ENCODE measurements at regions not wholly inside any gene's neighbourhood (a gene's known extent, or its start where the extent isn't known, plus 50 kb on each side); places are given as distances from the start of the nearest gene placed in this dataset.

DNA sequence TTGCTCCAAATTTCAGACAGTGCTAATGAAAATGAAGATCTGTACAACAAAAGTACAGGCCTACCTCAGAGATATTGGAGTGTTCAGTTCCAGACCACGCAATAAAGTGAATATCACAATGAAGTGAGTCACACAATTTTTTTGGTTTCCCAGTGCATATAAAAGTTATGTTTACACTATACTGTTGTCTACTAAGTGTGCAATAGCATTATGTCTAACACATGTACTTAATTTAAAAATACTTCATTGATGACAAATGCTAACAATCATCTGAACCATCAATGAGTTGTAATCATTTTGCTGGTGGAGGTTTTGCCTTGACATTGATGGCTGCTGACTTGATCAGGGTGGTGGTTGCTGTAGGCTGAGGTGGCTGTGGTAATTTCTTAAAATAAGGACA, 60.6 kb upstream of the E2F8 start:
- H4K8ac ChIP-seq (ENCODE audit: low read depth in 2 of 2, low read length in 2 of 2) = no peak overlapping the region
- DNase-seq = no peak
- H3K18ac ChIP-seq (ENCODE audit: low read depth, low read length) = no peak overlapping the region
- H4K91ac ChIP-seq (ENCODE audit: insufficient read depth, low read depth, low read length) = no peak overlapping the region
- H2AK9ac ChIP-seq (replicated peaks; ENCODE audit: low read depth, low read length, poor library complexity) = no peak overlapping the region
- H4K20me1 ChIP-seq (ENCODE audit: insufficient read depth, low read length) = no peaks in the 10 kb centered on the region
- H4K5ac ChIP-seq (ENCODE audit: low read depth, low read length) = no peak overlapping the region
- no peak overlapping the region for H2AFZ ChIP-seq (replicated peaks; ENCODE audit: low read length, poor library complexity)
- no peak overlapping the region for H2AK5ac ChIP-seq (ENCODE audit: low read depth, low read length)
- no CpG with 5 or more reads among the region's 1 CpG for WGBS, 2 experiments (ENCODE audit: extremely low coverage in 2 of 2, insufficient read length in 1 of 2)
- H2BK20ac ChIP-seq (ENCODE audit: low read depth, low read length) = no peak overlapping the region
- no peaks in the 10 kb centered on the region for H3K9me1 ChIP-seq (ENCODE audit: insufficient read depth, low read length)
- no peak overlapping the region for H2BK15ac ChIP-seq (ENCODE audit: low read depth, low read length)
- H2BK5ac ChIP-seq (ENCODE audit: low read depth, low read length, poor library complexity, severe bottlenecking) = no peak overlapping the region
- H2BK120ac ChIP-seq (ENCODE audit: low read depth, low read length) = no peak overlapping the region
- intact Hi-C loops (cut with micrococcal nuclease) (no loop called here), dilution Hi-C loops (cut with HindIII; ENCODE audit: low sequenced_read_pairs, unreplicated experiment) (no loop called here), in situ Hi-C loops (cut with MboI; ENCODE audit: low sequenced_read_pairs) (loop anchor here (25.0 kb wide), 1 partner anchor 836 kb away; no protein-coding TSS in a partner anchor)
- H3K56ac ChIP-seq (ENCODE audit: extremely low read depth, insufficient read depth, low read length) = no peak overlapping the region
- H3K9ac ChIP-seq (ENCODE audit: low read depth, low read length) = no peak overlapping the region
- no peak overlapping the region for H3K23ac ChIP-seq (ENCODE audit: low read depth, low read length)
- no peak overlapping the region for H3K4ac ChIP-seq (ENCODE audit: low read depth, low read length)
- ChIA-PET CTCF (no interaction called here), POLR2A (ENCODE audit: unreplicated experiment) (no interaction called here)
- H3K27ac ChIP-seq (ENCODE audit: insufficient read depth, low read length) = no peak overlapping the region
- BruUV-seq (replicated peaks) = no TSS peak
- no peak overlapping the region for H3K4me2 ChIP-seq (ENCODE audit: low read depth, low read length)
- no peak for ATAC-seq (ENCODE audit: low read depth)
- H3K9me3 ChIP-seq (ENCODE audit: control insufficient read depth, insufficient read depth, low read length) = no peaks in the 10 kb centered on the region
- H3K79me1 ChIP-seq (ENCODE audit: low read depth in 1 of 2, low read length in 2 of 2) = no peaks in the 10 kb centered on the region
- no peak overlapping the region for H3K14ac ChIP-seq (replicated peaks; ENCODE audit: low read depth, low read length)
- H3K27me3 ChIP-seq (ENCODE audit: control insufficient read depth, insufficient read depth, low read length) = peaks cover 29% of the 10 kb centered on the region
- no peaks in the 10 kb centered on the region for H3K4me1 ChIP-seq (ENCODE audit: control insufficient read depth, insufficient read depth, low read length)
- TF ChIP-seq CHD1 (IDR thresholded peaks at IDR 0.05; ENCODE audit: low read depth, low read length) = no peak
- TF ChIP-seq SMC3 (IDR thresholded peaks at IDR 0.05; ENCODE audit: low read depth, low read length) = no peak
- TF ChIP-seq RFX5 (IDR thresholded peaks at IDR 0.05; ENCODE audit: low read depth, low read length) = no peak
- H3K4me3 ChIP-seq (ENCODE audit: insufficient read depth, low read depth, low read length) = no peak overlapping the region
- H3K36me3 ChIP-seq (ENCODE audit: control insufficient read depth, insufficient read depth, low read length) = no peaks in the 10 kb centered on the region
